Embryonic facial prominence (tissue), 1 donor: ENCODE measurements at regions not wholly inside any gene's neighbourhood (a gene's known extent, or its start where the extent isn't known, plus 50 kb on each side); places are given as distances from the start of the nearest gene placed in this dataset.
"Not testable (repeated sequence)": the region's sequence is repeated elsewhere in the genome, so short reads cannot be mapped to it uniquely, and the experiment has no call there.

Source experiments
- DNase-seq: peaks from one replicate; pipeline ENCODE4 v3.0.0-alpha.2; 2016; ENCODE audit errors: extremely low spot score

DNA sequence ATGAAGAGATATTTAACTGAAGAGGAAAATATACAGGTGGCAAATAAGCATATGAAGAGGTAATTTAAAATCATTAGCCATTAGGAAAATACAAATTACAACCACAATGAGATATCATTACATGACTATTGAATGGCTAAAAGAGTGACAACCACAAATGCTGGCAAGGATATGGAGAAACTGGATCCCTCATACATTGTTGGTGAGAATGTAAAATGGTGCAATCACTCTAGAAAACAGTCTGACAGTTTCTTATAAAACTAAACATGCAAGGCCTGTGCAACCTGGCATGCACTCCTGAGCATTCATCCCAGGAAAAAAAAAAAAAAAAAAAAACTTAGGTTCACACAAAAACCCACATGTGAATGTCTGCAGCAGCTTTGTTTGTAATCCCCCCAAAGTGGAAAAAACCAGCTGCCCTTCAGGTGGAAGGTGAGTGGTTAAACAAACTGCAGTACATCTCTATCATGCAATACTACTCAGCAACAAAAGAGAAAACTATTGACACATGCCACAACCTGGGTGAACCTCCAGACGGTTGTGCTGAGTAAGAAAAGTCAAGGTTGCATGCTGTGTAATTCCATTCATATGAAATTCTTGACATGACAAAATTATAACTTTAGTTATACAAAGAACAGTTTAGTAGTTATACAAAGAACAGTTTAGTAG lies 189.2 kb upstream of the IRF2BP2 start:
- DNase-seq = not testable (repeated sequence)

DNA sequence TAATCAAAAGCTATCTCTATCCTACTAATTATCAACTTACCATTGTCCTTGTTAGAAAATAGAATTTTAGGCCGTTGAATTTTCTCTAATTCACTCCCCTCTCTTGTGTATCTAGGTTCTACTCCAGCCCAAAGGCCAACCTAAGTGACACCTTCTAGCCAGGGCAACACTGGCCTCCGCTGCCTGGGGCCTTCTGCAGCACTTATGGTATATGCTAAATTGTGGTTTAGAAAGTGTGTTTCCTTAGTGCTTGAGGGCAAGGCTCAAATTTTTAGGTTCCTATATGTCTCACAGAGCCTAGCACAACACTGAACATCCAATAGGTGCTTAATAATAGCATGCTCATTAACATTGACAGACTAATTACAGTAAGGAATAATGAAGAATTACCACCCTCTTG lies 187.2 kb upstream of the IRF2BP2 start:
- not testable (repeated sequence) for DNase-seq

DNA sequence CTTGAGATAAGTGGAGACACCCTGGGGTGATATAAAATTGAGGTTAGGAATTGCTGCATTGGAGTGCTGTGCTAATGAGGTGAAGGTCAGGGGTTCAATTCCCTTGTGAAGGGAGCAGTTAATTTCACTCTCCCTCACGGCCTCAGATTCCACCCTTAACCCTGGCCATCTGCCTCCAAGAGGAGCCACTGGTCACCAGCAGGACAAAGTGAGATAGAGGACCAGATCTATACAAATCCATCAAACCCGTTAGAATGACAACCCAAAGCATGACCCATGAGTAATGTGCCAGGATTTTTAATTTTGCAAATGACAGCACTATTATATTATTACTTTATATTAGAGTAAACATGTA lies 186.4 kb upstream of the IRF2BP2 start:
- DNase-seq = not testable (repeated sequence)

DNA sequence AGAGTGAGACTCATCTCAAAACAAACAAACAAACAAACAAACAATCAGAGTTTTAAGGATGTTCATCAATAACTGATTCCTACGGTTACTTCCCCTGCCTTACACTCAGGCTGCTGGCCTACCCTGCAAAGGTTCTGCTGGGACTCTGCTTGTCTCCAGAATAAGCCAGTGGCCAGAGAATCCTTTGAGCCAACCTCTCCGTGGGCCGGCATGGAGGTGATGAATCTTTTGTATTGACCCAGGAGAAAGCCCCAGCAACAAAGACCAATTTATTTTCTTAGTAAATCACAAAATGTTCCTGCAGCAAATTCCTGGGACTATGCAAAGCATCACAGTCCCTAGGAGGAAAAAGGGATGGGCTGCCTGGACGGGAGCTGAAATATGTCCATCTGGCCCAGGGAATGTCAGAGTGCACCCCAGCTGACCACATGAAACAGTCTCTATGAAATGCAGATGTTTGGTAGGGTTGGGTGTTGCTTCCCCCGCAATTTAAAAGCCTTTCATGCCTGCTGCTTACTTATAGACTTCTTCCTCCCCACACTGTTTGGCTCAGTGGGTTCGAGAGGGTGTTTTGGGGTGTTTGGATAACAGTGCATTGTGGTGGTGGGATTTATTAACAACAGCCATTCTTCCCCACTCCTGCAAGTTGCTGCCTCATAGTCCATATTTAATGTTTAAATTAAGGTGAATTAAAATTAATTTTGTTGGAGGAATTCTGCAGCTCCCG lies 185.9 kb upstream of the IRF2BP2 start:
- DNase-seq = not testable (repeated sequence)

DNA sequence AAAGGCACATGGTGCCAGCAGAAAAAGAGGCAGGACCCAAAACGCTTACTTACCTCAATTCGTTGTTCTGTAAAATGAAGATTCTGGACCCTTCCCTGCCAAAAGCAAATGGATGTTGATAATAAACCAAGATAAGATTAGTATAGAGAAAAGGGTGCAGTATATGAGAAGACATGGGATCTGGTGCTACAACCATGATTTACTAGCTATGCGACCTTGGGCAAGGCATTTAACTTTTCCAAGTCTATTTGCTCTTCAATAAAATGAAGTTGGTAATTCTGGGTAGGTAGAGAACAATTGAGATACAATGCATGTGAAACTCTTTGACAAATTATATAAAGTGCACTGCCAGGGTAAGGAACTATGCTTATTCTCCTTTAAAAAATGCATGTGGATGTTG lies 185.0 kb upstream of the IRF2BP2 start:
- DNase-seq = not testable (repeated sequence)

DNA sequence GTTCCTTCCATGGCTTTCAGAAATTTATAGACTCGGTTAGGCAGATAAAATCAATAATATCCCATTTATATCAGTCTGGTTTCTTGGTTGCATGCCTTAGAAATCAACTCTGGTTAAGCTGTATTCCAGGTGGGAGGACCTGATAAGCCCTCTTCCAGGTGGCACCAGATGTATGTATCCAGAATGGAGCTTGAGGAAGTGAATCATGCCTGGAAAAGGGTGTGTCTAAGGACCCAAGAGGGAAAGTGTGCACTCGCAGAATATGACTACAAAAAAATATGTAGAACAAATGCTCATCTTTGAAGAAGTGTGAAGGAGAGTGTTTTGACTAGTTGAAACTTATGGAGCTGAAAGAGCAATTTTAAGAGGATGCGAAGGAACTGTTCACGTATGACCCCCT lies 184.5 kb upstream of the IRF2BP2 start:
- not testable (repeated sequence) for DNase-seq

DNA sequence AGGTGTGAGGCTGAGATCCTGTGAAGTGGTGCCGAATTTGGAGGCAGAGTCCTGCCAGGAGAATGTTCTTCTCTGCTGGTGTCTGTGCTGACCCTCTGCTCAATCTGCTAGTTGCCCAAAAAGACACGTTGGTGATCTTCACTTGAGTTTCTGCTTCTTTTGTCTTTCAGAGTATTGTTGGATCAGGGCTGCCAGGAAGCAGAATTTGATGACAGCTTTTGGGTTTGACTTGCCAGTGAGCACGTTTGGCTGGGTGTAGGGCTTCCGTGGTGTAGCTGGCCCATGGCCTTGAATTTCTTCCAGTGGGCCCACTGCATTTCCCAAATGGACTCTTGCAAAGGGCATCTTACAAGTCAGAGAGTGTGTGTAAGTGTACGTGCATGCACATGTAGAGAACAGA lies 183.9 kb upstream of the IRF2BP2 start:
- not testable (repeated sequence) for DNase-seq

DNA sequence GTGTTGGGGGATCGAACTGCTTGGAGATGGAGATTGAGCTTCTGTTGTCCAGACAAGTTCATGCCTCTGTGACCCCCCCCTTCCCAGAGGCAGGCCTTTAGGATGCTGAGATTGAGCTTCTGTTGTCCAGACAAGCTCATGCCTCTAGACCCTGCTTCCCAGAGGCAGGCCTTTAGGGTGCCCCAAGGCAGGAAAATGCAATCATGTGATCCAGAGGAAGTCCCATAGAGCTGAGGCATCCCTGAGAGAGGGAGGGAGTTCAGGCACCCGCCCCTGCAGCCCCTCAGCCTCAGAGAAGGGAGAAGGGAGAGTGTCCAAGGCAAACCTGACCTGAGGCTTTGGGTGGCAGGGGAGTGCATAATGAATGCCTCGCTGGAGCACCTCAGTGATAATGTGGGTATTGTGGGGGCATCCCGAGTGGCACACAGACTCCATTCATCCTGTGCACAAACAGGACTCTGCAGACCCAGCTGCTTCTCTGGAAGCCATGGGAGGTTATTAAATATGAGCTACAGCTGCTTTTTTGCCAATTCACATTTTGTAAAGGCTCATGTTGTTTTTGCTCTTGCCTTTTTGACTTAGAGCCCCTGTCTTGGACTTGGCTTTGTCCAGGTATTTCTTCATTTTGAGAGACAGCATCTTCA lies 182.4 kb upstream of the IRF2BP2 start:
- not testable (repeated sequence) for DNase-seq

DNA sequence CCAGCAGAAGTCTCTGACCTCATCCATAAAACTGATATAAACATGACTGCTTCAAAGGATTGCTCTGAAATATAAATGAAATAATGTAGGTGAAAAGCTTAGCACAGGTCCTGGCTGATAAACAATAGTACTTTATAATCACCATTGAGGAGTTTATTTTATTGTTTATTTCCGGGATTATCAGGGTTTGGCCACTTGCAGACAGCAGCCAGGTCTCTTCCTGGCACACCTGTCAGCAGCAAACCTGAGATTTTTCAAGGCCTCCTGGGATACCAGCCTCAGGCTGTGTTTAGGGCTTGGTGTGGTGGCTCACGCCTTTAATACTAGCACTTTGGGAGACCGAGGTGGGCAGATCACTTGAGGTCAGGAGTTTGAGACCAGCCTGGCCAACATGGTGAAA lies 181.6 kb upstream of the IRF2BP2 start:
- DNase-seq = not testable (repeated sequence)

DNA sequence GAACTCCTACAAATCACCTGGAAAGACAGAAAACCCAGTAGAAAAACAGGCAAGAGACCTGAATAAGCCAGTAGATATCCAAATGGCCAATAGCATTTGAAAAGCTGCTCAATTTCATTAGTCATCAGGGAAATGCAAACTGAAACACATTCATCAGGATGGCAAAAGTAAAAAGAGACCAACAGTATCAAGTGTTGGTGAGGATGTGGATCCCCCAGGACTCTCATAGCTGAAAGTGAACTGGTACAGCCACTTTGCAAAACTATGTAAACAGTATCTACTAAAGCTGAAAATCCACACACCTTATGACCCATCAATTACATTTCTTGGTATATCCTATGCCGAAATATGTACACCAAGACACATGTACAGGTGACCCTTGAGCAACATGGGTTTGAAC lies 180.4 kb upstream of the IRF2BP2 start:
- not testable (repeated sequence) for DNase-seq

DNA sequence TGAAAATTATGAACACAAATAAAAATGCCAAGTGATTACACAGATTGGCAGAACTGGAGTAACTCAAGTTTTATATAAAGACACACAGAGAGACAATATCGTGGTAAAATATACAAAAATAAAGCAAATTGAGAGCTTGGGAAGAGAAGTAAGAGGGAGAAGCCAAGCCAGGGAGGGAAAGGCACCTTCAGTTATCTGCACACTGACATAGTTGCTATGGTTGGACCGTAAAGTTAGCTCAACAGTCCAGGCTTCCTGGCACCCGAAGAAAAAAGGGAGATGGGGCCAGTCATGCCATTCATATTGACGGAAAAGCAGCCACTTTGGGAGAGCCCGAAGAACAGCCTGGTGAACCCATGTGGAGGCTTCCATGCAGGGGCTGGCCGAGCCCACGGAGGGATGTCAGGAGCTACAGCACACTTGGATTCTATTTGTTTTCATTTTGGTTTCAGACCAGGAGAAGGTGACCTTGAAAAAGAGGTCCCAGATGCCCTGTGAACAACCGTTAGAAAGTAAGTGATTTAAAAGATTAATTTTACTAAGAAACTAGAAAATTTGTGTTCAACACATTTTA lies 177.1 kb upstream of the IRF2BP2 start:
- DNase-seq = not testable (repeated sequence)

DNA sequence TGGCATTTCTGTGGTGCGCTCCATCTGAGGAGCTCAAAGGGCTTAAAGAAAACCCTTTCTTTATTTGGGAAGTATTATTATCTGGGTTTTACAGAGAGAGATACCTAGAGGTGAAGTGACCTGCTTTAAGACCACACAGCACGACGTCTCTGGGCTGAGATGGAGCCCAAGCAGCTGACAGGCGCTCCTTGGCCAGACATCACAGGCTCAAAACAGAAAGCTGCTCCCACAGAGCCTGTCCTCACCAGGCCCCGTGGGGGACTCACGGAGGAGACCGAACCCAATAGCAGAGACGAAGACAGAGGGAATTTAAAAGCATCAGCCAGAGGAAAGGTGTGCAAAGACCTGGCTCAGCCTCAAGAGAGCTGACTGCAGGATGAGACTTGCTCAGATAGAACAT lies 175.9 kb upstream of the IRF2BP2 start:
- DNase-seq = not testable (repeated sequence)

DNA sequence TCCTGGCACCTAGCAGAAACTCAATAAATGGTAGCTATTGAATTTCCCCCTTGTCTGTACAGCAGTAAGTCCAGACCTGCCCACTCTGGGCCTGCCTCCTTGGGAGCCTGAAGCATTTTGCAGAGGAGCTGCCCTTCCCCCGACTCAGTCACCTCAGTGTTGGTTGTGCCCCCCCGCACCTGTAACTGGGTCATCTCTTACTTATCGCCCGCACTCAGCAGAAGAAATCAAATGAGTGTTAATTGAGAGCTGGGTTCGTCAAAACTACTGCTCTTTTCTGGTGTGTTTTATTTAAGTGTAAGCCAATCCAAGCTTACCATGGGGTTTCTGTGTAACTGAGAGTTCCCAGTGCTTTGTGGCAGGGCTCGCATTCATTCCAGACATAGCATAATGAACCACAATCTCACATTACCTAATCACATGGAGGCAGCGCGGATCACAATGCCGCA lies 175.5 kb upstream of the IRF2BP2 start:
- DNase-seq = not testable (repeated sequence)

DNA sequence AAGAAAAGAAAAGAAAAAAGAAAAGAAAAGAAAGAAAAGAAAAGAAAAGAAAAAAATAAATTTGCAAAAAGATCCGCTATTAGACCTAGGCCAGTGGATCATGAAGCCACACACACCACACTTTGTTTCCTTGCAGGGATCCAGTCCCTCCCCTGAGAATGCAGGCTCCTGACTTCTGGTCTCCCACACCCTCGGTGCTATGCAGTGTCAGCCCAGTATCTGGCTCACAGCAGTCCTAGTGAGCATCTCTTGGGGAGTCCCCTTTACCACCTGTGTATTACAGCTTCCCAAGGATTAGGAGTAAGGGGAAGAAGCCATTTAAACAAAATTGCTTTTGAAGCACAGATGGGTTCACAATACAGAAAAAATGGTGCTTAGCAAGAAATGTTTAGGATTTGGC lies 174.1 kb upstream of the IRF2BP2 start:
- DNase-seq = not testable (repeated sequence)

DNA sequence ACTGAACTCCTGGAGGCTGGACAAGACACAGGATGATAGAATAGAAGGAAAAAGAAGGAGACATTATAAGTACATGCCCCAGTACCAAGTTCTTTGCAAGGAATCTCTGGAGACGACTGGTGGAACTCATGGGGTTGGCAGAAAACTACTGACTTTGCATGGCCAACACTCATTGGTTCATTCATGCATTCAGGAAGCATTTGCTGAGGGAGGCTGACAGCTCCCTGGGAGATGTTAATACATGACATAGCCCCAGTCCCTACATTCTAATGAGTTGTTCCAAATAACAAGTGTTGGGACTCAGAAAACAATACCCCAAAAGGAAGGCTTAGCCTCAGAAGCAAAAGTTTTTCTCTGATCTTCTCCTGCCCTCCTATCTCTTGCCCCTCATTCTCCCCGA lies 172.8 kb upstream of the IRF2BP2 start:
- no peak for DNase-seq

DNA sequence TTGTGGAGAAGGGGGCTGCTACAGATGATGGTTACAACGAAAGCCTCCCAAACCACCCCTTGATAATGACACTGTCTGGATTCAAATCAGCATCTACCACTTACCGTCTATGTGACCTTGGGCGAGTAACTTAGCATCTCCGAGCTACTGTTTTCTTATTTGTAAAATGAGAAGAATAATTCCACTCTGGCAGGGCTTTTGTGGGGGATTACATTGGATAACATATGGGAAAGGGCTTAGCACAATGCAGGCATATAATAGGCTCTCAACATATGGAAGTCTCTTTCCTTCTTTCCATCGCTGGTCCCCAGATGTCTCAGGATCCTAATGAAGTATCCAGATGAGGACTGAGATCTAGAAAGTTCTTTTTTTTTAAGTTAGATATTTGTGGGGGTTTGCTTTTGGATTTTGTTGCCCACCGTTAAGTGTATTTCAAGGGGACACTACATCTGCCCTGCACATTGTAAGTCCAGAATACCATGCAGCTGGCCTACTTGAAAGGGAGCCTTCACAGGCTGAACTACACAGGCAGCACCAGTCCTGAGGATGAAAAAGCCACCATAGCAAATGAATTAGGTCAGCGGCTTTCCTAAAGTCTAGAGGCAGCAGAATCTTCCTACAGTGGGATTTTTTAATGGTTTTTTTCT lies 172.2 kb upstream of the IRF2BP2 start:
- peak; percentile 60 for DNase-seq

DNA sequence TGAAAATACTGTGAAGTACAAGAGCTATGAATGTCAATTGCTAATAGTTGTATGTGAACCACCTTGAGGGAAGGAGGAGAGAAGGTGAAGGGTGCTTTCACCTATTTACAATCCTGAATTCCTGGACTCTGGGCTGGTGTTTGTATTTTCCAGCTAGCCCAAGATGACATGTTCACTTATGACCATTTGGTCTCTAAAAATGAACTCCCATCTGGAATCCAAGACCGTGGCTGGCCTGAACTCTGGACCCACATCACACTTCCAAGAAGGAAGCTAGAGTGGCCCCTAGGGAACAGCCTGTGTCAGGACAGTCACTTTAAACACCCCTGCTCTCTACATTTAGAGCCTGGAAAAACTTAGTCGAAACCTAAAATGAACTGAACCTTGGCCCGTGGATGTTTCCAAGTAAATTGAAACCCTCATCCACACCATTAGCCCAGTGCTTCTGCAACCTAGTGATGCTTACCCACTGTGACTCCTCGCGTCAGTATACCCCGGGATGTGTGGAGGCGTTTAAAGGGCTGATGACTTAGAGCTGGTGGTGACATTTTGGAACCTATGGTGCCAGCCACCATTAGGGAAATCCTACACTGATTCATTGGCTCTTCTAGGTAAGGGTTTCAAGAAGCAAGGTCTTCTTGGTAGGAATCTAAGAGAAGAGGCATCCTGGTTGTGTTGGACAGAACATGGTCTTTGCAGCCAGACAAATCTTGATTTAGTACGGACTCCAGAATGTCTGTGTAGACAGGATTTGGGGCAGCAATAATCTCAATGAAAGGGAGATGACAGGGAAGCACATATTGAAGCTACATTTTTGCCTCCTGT lies 171.5 kb upstream of the IRF2BP2 start:
- no peak for DNase-seq

DNA sequence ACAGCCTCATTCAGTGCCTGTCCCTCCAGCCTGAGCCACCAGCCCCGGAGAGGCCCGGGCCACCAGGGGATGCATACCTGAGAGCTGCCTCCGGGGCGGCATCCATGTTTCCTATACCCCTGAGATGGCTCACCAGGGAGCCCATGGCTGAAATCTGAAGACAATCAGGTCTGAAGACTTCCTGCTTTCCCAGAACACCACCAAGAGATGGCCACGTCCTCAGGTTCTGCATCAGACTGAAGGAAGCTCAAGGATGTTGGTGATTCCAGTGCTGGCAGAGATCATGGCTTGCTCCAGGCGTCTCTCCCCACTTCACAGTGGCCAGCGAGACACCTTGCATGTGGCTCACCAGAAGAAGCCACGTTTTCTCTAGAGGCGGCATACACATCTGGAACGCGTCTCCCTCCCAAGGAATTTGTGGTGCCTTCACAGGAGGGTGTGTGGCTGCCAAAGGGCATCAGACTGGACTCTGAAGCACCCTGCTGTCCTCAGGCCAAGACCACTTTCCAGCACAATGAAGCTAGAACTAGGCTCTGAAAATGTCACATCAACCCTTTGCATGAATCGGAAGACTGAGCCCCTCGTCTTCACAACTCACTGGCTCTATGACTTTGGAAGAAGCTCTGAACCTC lies 170.7 kb upstream of the IRF2BP2 start:
- DNase-seq = no peak

DNA sequence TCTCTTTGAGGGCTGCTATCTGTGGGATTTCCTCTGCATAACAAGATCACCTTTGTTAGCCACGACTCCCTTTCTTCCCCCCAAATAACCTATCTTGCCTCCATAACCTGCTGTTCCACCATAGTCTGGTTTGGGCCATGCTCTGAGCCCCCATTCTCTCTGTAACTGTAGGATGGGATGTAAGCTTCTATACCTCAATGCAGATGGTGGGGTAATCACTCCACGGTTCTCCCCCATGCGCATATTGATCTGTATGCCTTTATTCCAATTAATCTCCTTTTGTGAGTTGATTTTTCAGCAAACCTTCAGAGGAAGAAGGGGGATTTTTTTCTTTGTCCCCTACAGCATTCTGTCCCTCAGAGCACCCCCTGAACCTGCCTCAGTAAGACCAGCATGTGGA lies 170.1 kb upstream of the IRF2BP2 start:
- DNase-seq = no peak

DNA sequence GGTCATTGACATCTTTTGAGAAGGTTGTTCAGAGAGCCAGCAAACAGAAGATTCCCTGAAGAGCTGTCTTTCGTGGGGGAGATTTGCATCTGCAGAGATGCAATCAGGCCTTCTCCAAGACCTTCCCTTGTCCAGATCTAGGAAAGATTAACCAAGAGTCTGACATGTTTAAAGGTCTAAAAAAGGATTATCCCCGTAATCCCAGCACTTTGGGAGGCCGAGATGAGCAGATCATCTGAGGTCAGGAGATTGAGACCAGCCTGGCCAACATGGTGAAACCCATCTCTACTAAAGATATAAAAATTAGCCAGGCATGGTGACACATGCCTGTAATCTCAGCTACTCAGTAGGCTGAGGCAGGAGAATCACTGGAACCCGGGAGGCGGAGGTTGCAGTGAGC lies 169.6 kb upstream of the IRF2BP2 start:
- DNase-seq = not testable (repeated sequence)

DNA sequence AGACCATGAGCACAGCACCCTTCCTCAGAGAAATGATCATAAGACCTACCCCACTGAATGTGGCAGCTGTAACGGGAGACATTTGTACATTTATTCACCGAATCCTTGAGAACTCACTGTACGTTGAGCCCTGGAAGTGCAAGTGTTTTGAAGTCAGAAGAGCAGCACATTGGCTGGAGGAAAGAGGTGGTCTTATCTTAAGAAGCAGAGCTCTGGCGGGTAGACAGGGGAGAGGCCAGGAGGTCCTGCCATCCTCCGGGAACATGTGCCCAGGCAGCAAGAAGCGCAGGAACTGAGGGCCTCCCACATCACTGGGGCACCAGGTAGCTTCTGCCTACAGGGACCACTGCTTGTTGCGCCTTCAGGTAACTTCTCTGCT lies 169.2 kb upstream of the IRF2BP2 start:
- DNase-seq = no peak
